ENCODE measurements at regions not wholly inside any gene's neighbourhood (a gene's known extent, or its start where the extent isn't known, plus 50 kb on each side); places are given as distances from the start of the nearest gene placed in this dataset.

DNA sequence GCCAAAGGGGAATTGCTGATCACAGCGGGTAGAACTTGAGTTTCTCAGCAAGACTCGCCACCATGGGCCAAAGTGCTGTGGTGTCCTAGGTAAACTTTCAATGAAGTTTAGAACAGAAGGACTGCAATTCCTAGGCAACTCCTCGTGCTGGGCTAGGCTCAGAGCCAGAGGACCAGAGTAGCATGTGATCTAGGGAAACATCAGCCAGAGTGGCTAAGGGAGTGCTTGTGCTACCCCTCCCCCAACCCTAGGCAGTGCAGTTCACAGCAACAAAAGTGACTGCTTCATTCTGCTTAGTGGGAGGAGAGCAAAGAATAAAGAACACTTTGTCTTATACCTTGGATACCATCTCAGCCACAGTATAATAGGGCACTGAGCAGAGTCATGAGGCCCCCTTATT, 1658.6 kb upstream of the MIR17HG start (continued):
- TF ChIP-seq CEBPG (CRISPR knock-in tag; IDR thresholded peaks at IDR 0.05) (no peak), CEBPG (tag; conservative IDR thresholded peaks at IDR 0.05 in 1 of 2, IDR thresholded peaks at IDR 0.05 in 1 of 2) (no peak), SMAD1 (IDR thresholded peaks at IDR 0.05; ENCODE audit: low read depth, low read length, partially characterized antibody) (no peak), BRD9 (IDR thresholded peaks at IDR 0.05; ENCODE audit: low read depth, partially characterized antibody) (no peak), NEUROD1 (IDR thresholded peaks at IDR 0.05; ENCODE audit: borderline replicate concordance, low read depth, low read length, partially characterized antibody) (no peak), ZNF79 (CRISPR knock-in tag; IDR thresholded peaks at IDR 0.05; ENCODE audit: low read depth) (no peak), ZFP1 (CRISPR knock-in tag; IDR thresholded peaks at IDR 0.05) (no peak)
- TF ChIP-seq, protein P1, sequence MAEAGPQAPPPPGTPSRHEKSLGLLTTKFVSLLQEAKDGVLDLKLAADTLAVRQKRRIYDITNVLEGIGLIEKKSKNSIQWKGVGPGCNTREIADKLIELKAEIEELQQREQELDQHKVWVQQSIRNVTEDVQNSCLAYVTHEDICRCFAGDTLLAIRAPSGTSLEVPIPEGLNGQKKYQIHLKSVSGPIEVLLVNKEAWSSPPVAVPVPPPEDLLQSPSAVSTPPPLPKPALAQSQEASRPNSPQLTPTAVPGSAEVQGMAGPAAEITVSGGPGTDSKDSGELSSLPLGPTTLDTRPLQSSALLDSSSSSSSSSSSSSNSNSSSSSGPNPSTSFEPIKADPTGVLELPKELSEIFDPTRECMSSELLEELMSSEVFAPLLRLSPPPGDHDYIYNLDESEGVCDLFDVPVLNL (CRISPR knock-in tag; IDR thresholded peaks at IDR 0.05; ENCODE audit: low read depth), result no peak

- FAIRE-seq, result no peak
- Histone ChIP-seq H3K27me3 (ENCODE audit: control insufficient read depth in 2 of 2, insufficient read depth in 2 of 2, low read length in 2 of 2) (no peaks in the 10 kb centered on the region), H3K79me2 (ENCODE audit: control insufficient read depth, insufficient read depth, low read length) (no peaks in the 10 kb centered on the region), H3K4me2 (ENCODE audit: insufficient read depth, low read length) (no peak overlapping the region), H4K20me1 (replicated peaks; ENCODE audit: control insufficient read depth, insufficient read depth, low read length) (no peaks in the 10 kb centered on the region), H3K4me1 (replicated peaks in 1 of 2; ENCODE audit: control insufficient read depth in 2 of 2, insufficient read depth in 2 of 2, low read length in 2 of 2) (no peaks in the 10 kb centered on the region), H3K9me1 (ENCODE audit: control insufficient read depth, insufficient read depth, low read length) (no peaks in the 10 kb centered on the region), H3K9me3 (replicated peaks; ENCODE audit: control insufficient read depth, insufficient read depth, low read depth, low read length) (no peaks in the 10 kb centered on the region), H3K9ac (ENCODE audit: insufficient read depth in 1 of 2, low read depth in 2 of 2, low read length in 2 of 2) (no peak overlapping the region), H3K4me3 (no peak overlapping the region), H2AFZ (ENCODE audit: low read depth, low read length) (no peak overlapping the region), H3K36me3 (ENCODE audit: control insufficient read depth, insufficient read depth, low read length) (no peaks in the 10 kb centered on the region), H3K27ac (ENCODE audit: extremely low read depth, low read depth, low read length) (no peak overlapping the region)
- ChIA-PET POLR2A (no interaction called here), CTCF (ENCODE audit: low intra/inter-chr PET ratio) (no interaction called here)
- in situ Hi-C loops (cut with MboI), result no loop called here
- 0% methylated on average over 1 of the region's 1 CpG for WGBS (ENCODE audit: insufficient coverage, low coverage, missing lambda C conversion rate)
- no TSS peak for BruUV-seq (replicated peaks)
- intact Hi-C loops (cut with micrococcal nuclease), result no loop called here
- no peak for DNase-seq (ENCODE audit: extremely low read depth in 1 of 4, low spot score in 3 of 4)
- no peak for ATAC-seq
- TF ChIP-seq SNRNP70 (optimal IDR thresholded peaks at IDR 0.05; ENCODE audit: low read depth, low read length) (no peak), DPF2 (IDR thresholded peaks at IDR 0.05) (no peak)
- TF ChIP-seq, protein P2, sequence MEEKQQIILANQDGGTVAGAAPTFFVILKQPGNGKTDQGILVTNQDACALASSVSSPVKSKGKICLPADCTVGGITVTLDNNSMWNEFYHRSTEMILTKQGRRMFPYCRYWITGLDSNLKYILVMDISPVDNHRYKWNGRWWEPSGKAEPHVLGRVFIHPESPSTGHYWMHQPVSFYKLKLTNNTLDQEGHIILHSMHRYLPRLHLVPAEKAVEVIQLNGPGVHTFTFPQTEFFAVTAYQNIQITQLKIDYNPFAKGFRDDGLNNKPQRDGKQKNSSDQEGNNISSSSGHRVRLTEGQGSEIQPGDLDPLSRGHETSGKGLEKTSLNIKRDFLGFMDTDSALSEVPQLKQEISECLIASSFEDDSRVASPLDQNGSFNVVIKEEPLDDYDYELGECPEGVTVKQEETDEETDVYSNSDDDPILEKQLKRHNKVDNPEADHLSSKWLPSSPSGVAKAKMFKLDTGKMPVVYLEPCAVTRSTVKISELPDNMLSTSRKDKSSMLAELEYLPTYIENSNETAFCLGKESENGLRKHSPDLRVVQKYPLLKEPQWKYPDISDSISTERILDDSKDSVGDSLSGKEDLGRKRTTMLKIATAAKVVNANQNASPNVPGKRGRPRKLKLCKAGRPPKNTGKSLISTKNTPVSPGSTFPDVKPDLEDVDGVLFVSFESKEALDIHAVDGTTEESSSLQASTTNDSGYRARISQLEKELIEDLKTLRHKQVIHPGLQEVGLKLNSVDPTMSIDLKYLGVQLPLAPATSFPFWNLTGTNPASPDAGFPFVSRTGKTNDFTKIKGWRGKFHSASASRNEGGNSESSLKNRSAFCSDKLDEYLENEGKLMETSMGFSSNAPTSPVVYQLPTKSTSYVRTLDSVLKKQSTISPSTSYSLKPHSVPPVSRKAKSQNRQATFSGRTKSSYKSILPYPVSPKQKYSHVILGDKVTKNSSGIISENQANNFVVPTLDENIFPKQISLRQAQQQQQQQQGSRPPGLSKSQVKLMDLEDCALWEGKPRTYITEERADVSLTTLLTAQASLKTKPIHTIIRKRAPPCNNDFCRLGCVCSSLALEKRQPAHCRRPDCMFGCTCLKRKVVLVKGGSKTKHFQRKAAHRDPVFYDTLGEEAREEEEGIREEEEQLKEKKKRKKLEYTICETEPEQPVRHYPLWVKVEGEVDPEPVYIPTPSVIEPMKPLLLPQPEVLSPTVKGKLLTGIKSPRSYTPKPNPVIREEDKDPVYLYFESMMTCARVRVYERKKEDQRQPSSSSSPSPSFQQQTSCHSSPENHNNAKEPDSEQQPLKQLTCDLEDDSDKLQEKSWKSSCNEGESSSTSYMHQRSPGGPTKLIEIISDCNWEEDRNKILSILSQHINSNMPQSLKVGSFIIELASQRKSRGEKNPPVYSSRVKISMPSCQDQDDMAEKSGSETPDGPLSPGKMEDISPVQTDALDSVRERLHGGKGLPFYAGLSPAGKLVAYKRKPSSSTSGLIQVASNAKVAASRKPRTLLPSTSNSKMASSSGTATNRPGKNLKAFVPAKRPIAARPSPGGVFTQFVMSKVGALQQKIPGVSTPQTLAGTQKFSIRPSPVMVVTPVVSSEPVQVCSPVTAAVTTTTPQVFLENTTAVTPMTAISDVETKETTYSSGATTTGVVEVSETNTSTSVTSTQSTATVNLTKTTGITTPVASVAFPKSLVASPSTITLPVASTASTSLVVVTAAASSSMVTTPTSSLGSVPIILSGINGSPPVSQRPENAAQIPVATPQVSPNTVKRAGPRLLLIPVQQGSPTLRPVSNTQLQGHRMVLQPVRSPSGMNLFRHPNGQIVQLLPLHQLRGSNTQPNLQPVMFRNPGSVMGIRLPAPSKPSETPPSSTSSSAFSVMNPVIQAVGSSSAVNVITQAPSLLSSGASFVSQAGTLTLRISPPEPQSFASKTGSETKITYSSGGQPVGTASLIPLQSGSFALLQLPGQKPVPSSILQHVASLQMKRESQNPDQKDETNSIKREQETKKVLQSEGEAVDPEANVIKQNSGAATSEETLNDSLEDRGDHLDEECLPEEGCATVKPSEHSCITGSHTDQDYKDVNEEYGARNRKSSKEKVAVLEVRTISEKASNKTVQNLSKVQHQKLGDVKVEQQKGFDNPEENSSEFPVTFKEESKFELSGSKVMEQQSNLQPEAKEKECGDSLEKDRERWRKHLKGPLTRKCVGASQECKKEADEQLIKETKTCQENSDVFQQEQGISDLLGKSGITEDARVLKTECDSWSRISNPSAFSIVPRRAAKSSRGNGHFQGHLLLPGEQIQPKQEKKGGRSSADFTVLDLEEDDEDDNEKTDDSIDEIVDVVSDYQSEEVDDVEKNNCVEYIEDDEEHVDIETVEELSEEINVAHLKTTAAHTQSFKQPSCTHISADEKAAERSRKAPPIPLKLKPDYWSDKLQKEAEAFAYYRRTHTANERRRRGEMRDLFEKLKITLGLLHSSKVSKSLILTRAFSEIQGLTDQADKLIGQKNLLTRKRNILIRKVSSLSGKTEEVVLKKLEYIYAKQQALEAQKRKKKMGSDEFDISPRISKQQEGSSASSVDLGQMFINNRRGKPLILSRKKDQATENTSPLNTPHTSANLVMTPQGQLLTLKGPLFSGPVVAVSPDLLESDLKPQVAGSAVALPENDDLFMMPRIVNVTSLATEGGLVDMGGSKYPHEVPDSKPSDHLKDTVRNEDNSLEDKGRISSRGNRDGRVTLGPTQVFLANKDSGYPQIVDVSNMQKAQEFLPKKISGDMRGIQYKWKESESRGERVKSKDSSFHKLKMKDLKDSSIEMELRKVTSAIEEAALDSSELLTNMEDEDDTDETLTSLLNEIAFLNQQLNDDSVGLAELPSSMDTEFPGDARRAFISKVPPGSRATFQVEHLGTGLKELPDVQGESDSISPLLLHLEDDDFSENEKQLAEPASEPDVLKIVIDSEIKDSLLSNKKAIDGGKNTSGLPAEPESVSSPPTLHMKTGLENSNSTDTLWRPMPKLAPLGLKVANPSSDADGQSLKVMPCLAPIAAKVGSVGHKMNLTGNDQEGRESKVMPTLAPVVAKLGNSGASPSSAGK (IDR thresholded peaks at IDR 0.05), result no peak
Measured at GRCh38 chr13:89694451-89694850, 1653.0 kb upstream of the MIR17HG start.

Data from K562 (cell line).